ENCODE measurements at regions not wholly inside any gene's neighbourhood (a gene's known extent, or its start where the extent isn't known, plus 50 kb on each side); places are given as distances from the start of the nearest gene placed in this dataset.
A peak's percentile ranks its signal among the peaks of the same experiment; 100 is the strongest.
"Not testable (repeated sequence)": the region's sequence is repeated elsewhere in the genome, so short reads cannot be mapped to it uniquely, and the experiment has no call there.

DNA sequence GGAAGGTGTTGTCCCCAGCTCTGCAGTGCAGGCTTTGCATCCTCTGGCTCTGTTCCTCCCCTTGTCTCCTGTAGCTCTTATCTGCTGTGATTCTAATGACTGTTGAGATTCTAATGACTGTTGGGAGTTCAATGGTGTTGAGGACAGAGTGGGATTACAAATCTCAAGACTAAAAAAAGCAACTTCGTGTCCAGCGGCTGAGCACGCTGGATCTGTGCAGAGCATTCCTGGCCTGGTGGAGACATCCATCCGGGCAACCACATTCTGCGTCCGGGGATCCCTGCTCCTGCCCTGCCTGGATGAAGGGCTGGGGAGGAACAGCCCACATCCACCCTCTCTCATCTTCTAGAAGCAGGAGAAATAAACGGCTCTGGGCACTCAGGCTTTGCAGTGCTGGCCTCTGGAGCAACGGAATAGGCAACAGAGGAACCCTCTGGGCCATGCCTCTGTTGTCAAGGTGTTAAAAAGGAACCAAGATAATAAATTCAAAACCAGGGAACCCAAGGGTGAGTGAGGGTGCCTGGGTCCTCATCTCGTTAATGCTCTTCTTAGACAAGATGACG lies 106.7 kb upstream of the ASB18 start:
- intact Hi-C loops (cut with micrococcal nuclease), result no loop called here

DNA sequence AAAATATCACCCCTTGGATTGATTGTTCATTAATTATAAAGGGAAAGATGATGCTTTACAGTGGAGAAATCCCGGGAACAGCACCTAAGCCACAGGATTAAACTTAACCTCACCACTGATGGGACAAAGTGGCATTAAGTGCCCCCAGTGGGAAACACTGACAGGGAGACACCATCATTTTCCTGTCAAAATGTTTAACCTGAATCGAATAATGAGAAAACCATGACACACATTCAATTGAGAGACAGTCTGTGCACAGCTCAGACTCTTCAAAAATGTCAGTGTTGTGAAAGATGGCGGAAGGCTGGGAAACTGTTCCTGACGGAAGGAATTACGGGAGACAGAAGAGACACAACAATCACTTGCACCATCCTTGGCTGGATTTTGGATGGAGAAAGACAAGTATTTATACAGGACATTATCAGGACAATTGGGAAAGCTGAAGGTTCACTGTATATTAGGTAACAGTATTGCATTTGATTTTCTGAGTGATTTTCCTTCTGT lies 111.8 kb upstream of the ASB18 start:
- Mint-ChIP-seq H3K9me3 (no peaks in the 10 kb centered on the region), H3K27ac (no peak overlapping the region), H3K4me1 (no peaks in the 10 kb centered on the region), H3K36me3 (ENCODE audit: low read depth) (no peaks in the 10 kb centered on the region), H3K27me3 (peaks cover 10% of the 10 kb centered on the region), H3K4me3 (no peak overlapping the region)
- DNase-seq, result peak; percentile 20
- intact Hi-C loops (cut with micrococcal nuclease), result no loop called here

More for the DNA sequence above, 106.7 kb upstream of the ASB18 start:
- Mint-ChIP-seq H3K27me3 (peaks cover 34% of the 10 kb centered on the region), H3K4me3 (no peak overlapping the region), H3K27ac (no peak overlapping the region), H3K9me3 (no peaks in the 10 kb centered on the region), H3K36me3 (ENCODE audit: low read depth) (no peaks in the 10 kb centered on the region), H3K4me1 (peaks cover 18% of the 10 kb centered on the region)
- peak; percentile 28 for DNase-seq

DNA sequence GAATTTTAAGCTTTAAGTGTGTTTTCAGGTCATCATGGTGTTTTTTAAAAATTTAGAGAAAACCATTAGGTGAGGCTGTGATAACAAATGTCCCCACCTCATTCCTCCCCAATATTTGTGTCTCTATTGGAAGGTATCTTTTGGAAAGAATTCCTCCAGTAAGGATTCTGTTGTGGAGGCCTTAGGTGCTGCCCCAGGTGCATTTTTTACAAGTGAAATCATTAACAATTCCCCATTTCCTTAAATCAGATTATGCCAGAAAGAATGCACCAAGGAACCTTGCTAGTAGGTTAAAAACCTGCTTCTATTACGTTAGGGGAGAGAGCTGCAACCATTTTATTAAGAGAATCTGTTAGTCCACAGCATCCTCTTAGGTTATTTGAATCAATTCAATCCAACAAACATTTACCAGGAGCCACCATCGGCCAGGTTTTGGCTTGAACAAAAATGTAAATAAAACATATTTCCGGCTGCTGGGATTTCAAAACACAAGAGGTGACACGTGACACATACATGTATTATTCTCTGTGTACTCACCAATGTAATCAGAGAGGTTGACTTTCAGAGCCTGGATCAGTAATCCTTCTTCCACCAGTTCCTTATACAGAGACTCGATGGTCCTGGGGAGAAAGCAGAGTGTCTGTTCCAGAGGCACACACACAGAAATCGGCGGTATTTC lies 112.5 kb upstream of the ASB18 start:
- Mint-ChIP-seq H3K9me3 (no peaks in the 10 kb centered on the region), H3K36me3 (ENCODE audit: low read depth) (no peaks in the 10 kb centered on the region), H3K27ac (no peak overlapping the region), H3K4me1 (no peaks in the 10 kb centered on the region), H3K27me3 (peaks cover 12% of the 10 kb centered on the region), H3K4me3 (no peak overlapping the region)
- DNase-seq, result peak; percentile 25
- intact Hi-C loops (cut with micrococcal nuclease), result no loop called here

DNA sequence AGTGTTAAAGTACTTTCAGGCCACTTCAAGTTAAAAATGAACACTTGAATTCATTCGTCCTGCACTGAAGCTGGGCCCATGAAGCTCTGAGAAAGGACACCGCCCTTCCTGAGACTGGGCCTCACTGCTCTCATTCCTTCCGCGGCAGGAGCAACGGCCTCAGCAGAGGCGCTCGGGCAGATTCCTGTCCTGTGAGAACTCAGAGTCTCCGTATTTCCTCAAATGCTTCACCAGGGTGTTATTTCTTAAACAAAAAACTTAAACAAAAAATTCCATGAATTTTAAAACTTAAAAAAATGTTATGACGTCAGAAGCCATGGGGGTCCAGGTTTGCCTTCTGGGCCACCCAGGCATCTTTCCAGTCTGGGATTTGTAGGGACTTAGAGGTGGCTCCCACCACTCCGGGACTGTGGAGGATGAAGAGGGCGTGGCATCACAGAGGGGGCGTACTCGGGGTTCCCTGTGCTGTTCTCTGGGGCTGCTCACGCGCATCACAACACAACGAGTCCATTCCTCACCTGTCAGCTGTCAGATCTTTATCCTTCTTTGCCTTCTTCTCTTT lies 115.9 kb upstream of the ASB18 start:
- H3K4me3 Mint-ChIP-seq, result no peak overlapping the region
- no peaks in the 10 kb centered on the region for H3K9me3 Mint-ChIP-seq
- H3K36me3 Mint-ChIP-seq (ENCODE audit: low read depth), result no peaks in the 10 kb centered on the region
- intact Hi-C loops (cut with micrococcal nuclease), result no loop called here
- H3K27me3 Mint-ChIP-seq, result peaks cover 17% of the 10 kb centered on the region
- no peaks in the 10 kb centered on the region for H3K4me1 Mint-ChIP-seq
- H3K27ac Mint-ChIP-seq, result no peak overlapping the region
- DNase-seq, result peak; percentile 34

DNA sequence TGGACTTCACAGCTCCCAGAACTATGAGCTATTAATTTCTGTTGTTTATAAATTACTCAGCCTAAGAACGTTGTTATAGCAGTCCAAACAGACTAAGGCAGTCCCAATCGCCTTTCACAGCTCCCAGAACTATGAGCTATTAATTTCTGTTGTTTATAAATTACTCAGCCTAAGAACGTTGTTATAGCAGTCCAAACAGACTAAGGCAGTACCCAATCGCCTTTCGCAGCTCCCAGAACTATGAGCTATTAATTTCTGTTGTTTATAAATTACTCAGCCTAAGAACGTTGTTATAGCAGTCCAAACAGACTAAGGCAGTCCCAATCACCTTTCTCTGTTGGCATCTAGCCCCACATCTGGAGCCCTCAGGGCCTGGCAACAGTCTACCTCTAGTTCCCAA lies 117.0 kb upstream of the ASB18 start:
- intact Hi-C loops (cut with micrococcal nuclease); H3K4me1 Mint-ChIP-seq; H3K36me3 Mint-ChIP-seq (ENCODE audit: low read depth); H3K4me3 Mint-ChIP-seq; H3K9me3 Mint-ChIP-seq; H3K27ac Mint-ChIP-seq: not testable (repeated sequence)
- peak; percentile 48 for DNase-seq
- H3K27me3 Mint-ChIP-seq, result peaks cover 13% of the 10 kb centered on the region

DNA sequence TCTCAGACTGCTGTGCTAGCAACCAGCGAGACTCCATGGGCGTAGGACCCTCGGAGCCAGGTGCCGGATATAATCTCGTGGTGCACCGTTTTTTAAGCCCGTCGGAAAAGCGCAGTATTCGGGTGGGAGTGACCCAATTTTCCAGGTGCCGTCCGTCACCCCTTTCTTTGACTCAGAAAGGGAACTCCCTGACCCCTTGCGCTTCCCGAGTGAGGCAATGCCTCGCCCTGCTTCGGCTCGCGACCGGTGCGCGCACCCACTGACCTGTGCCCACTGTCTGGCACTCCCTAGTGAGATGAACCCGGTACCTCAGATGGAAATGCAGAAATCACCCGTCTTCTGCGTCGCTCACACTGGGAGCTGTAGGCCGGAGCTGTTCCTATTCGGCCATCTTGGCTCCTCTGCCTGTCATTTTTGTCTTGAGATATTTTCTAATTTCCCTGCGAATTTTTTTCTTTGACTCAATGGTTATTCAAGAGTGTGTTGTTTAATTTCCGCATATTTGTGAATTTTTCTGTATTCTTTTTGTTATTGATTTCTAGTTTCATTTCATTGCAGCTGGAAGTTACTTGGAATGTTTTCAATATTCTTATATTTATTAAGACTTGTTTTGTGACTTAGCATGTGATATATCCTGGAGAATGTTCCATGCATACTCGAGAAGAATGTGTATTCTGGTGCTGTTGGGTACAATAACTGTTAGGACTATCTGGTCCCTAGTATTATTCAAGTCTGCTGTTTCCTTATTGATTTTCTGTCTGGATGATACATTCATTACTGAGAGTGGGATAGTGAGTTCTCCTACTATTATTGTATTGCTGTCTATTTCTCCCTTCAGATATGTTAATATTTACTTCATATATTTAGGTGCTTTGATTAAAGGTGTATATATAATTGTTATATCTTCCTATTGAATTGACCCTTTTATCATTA lies 125.3 kb upstream of the ASB18 start:
- H3K36me3 Mint-ChIP-seq (ENCODE audit: low read depth); H3K27me3 Mint-ChIP-seq; intact Hi-C loops (cut with micrococcal nuclease); H3K9me3 Mint-ChIP-seq; H3K4me3 Mint-ChIP-seq; H3K27ac Mint-ChIP-seq; H3K4me1 Mint-ChIP-seq: not testable (repeated sequence)
- DNase-seq, result peak; percentile 12

DNA sequence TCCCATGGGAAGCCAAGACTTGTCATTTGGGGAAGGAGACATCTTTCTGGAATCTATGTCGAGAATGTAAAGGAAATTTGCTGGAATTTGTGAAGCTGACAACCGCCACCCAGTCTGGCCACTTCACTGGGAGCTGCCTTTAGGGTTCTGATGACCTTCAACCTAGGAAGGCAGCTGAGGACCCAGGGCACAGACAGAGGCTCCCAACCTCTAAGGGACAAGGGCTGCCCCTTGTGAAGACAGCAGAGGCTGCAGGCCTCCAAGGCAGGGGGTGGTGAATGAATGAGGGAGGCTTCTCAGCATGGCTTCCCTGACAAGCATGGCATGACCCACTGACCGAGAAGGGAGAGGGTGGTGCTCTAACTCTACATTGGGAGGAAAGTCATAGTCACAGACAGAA lies 128.9 kb upstream of the ASB18 start:
- Mint-ChIP-seq H3K4me1 (no peaks in the 10 kb centered on the region), H3K27ac (no peak overlapping the region), H3K27me3 (peaks cover 3% of the 10 kb centered on the region), H3K36me3 (ENCODE audit: low read depth) (no peaks in the 10 kb centered on the region), H3K9me3 (no peaks in the 10 kb centered on the region), H3K4me3 (no peak overlapping the region)
- DNase-seq, result peak; percentile 24
- intact Hi-C loops (cut with micrococcal nuclease), result no loop called here

DNA sequence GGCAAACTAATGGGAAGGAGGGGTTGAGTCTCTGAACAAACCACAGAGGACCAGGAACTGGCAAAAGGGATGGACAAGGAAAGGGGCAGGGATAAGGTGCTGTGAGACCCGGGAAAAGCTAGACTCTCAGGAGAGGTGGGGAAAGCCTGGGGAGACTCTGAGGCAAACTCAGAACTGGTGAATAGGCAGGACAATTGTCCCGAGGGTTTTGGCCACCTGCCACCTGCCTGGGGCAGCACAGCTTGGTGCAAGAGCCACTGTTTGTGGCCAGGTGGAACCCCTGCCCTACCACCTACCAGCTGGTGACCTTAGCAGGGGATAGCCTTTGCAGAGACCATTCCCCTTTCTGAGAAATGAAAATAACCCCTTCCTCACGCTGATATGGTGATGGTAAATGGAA lies 129.4 kb upstream of the ASB18 start:
- Mint-ChIP-seq H3K27ac (no peak overlapping the region), H3K27me3 (peaks cover 3% of the 10 kb centered on the region), H3K36me3 (ENCODE audit: low read depth) (no peaks in the 10 kb centered on the region), H3K9me3 (no peaks in the 10 kb centered on the region), H3K4me3 (no peak overlapping the region), H3K4me1 (no peaks in the 10 kb centered on the region)
- intact Hi-C loops (cut with micrococcal nuclease), result no loop called here
- no peak for DNase-seq

DNA sequence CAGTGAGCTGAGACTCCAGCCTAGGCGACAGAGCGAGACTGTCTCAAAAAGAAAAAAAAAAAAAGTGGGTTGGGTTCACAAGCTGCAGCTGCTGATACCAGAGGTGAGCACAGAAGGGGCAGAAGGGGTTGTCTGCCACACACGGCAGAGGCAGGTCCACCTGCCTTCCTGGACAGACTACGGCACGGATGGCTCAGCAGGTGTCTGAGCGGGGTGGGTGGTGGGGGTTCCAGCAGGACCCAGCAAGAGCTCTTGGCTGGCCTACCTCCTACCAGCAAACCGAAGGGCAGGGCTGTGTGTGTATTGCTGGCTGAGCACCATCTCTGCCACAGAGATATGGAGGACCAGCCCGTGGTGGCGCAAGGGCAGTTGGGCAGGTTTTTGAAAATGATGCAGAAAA lies 130.4 kb upstream of the ASB18 start:
- Mint-ChIP-seq H3K36me3 (ENCODE audit: low read depth) (no peaks in the 10 kb centered on the region), H3K27me3 (peaks cover 3% of the 10 kb centered on the region), H3K27ac (no peak overlapping the region), H3K4me1 (no peaks in the 10 kb centered on the region), H3K4me3 (no peak overlapping the region), H3K9me3 (no peaks in the 10 kb centered on the region)
- intact Hi-C loops (cut with micrococcal nuclease), result no loop called here
- DNase-seq, result peak; percentile 43

DNA sequence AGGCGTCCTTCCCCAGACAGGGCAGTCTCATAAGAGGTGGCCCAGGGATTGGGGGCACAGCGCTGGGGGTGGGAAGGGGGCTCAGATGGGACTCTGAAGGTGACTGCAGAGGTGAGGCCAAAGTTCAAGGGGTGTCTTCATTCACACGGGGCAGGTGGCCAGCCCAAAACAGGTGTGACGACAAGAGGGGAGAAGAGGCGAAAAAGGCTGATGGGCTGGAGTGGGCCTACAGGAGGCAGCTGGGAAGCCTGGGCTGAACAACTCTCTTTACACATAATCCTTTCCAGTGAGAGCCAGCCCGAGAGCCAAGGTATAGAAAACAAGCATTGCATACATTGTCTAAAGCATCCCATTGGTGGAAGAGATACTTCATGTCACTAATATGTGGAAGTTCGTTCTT lies 130.9 kb upstream of the ASB18 start:
- intact Hi-C loops (cut with micrococcal nuclease), result no loop called here
- H3K9me3 Mint-ChIP-seq, result no peaks in the 10 kb centered on the region
- H3K27me3 Mint-ChIP-seq, result peaks cover 3% of the 10 kb centered on the region
- DNase-seq, result peak; percentile 34
- H3K4me1 Mint-ChIP-seq, result no peaks in the 10 kb centered on the region
- H3K27ac Mint-ChIP-seq, result no peak overlapping the region
- H3K36me3 Mint-ChIP-seq (ENCODE audit: low read depth), result no peaks in the 10 kb centered on the region
- no peak overlapping the region for H3K4me3 Mint-ChIP-seq

DNA sequence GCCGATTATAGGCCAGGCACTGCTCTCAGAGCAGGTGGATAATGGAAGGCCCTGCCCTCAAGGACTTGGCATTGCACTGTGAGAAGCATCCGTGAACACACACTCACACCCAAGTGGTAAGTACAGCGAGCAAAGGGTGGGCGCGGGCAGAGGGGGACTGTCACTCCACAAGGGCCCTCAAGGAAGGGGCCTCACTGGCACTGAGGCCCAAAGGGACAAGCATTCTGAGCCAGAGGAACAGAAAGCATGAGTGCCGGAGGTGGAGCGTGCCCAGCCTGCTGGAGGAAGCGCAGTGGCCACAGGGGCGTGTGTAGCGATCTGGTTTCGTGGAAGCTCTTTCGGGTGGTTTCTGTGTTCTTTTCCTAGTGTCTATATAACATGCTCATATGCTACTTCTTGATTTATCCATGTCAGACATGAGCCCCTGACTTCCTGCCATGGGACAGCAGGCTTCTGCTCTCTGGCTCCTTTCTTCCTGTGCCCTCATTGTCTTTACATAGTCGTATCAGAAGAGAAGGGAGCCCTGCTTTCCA lies 132.7 kb upstream of the ASB18 start:
- Mint-ChIP-seq H3K27me3 (peaks cover 2% of the 10 kb centered on the region), H3K36me3 (ENCODE audit: low read depth) (no peaks in the 10 kb centered on the region), H3K4me3 (no peak overlapping the region), H3K27ac (no peak overlapping the region), H3K9me3 (no peaks in the 10 kb centered on the region), H3K4me1 (no peaks in the 10 kb centered on the region)
- intact Hi-C loops (cut with micrococcal nuclease), result no loop called here
- DNase-seq, result no peak

DNA sequence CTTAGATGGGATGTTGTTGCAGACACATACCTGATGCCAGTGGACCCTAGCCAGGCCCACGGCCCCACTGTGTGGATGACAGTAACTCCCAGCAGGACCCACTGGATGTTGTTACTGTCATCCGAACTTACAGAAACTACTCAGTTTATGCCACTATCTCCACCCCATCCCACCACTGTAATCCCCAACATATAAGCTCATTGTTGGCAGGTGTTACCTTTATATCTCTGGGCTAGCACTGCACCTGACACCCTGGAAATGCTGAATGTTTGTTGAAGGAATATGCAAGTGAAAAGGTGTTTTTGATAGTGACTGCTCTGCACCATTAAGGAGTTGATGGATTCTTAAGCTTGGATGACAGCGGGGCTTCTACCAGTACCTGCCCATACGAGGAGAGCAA lies 133.5 kb upstream of the ASB18 start:
- peaks cover 2% of the 10 kb centered on the region for H3K27me3 Mint-ChIP-seq
- intact Hi-C loops (cut with micrococcal nuclease), result no loop called here
- no peak for DNase-seq
- no peaks in the 10 kb centered on the region for H3K9me3 Mint-ChIP-seq
- H3K36me3 Mint-ChIP-seq (ENCODE audit: low read depth), result no peaks in the 10 kb centered on the region
- no peak overlapping the region for H3K4me3 Mint-ChIP-seq
- no peaks in the 10 kb centered on the region for H3K4me1 Mint-ChIP-seq
- no peak overlapping the region for H3K27ac Mint-ChIP-seq

DNA sequence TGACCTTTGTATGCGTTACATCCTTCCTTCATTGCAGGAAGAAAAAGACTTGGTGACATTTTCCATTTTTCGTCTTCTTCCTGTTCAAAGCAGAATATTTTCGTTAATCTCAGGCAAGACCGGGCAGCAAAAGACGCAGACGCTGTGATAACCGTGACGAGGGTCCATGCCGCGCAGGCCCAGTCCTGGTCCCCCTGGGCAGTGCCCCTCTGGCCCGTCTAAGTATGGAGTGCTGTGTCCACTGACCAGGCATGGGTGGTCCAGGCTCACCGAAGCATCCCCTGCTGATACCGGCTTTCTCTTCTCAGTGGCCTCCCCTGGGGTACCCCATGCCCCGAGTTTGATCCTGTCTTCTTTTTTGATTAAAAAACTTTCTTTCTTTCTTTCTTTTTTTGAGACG lies 135.2 kb upstream of the ASB18 start:
- Mint-ChIP-seq H3K9me3 (no peaks in the 10 kb centered on the region), H3K27ac (no peak overlapping the region), H3K4me3 (no peak overlapping the region), H3K36me3 (ENCODE audit: low read depth) (no peaks in the 10 kb centered on the region), H3K4me1 (no peaks in the 10 kb centered on the region), H3K27me3 (no peaks in the 10 kb centered on the region)
- no peak for DNase-seq
- intact Hi-C loops (cut with micrococcal nuclease), result no loop called here
